ENCODE measurements at regions not wholly inside any gene's neighbourhood (a gene's known extent, or its start where the extent isn't known, plus 50 kb on each side); places are given as distances from the start of the nearest gene placed in this dataset.

GRCh38 chr2:205905576-205905975 lies 180.4 kb downstream of the INO80D start:
- no peak overlapping the region for H3K27ac ChIP-seq (ENCODE audit: low read depth in 2 of 2, low read length in 2 of 2)
- H3K27me3 ChIP-seq (ENCODE audit: control insufficient read depth, insufficient read depth, low read length): no peaks in the 10 kb centered on the region
- FAIRE-seq (no peak), DNase-seq (peak in 2 of 5 donors; percentile 60 to 66)
- intact Hi-C loops (cut with DNase I): no loop called here
- H3K9me3 ChIP-seq (ENCODE audit: control insufficient read depth in 2 of 3, insufficient read depth in 1 of 3, low read length in 3 of 3): no peaks in the 10 kb centered on the region
- no peak overlapping the region for H3K9ac ChIP-seq (ENCODE audit: low read length in 3 of 3)
- no peaks in the 10 kb centered on the region for H3K4me1 ChIP-seq (ENCODE audit: control insufficient read depth in 2 of 3, insufficient read depth in 2 of 3, low read depth in 1 of 3, low read length in 3 of 3)
- H3K36me3 ChIP-seq (ENCODE audit: control insufficient read depth in 2 of 3, insufficient read depth in 3 of 3, low read length in 3 of 3): no peaks in the 10 kb centered on the region
- TF ChIP-seq CTCF (IDR thresholded peaks at IDR 0.05; ENCODE audit: borderline replicate concordance, extremely low read depth, insufficient read depth): no peak
- no peak overlapping the region for H3K4me3 ChIP-seq (ENCODE audit: low read length in 3 of 3)

GRCh38 chr2:205904873-205905272 lies 181.1 kb downstream of the INO80D start:
- Histone ChIP-seq H3K27me3 (ENCODE audit: control insufficient read depth, insufficient read depth, low read length) (no peaks in the 10 kb centered on the region), H3K4me1 (ENCODE audit: control insufficient read depth in 2 of 3, insufficient read depth in 2 of 3, low read depth in 1 of 3, low read length in 3 of 3) (no peaks in the 10 kb centered on the region), H3K9ac (ENCODE audit: low read length in 3 of 3) (no peak overlapping the region), H3K4me3 (ENCODE audit: low read length in 3 of 3) (no peak overlapping the region), H3K9me3 (ENCODE audit: control insufficient read depth in 2 of 3, insufficient read depth in 1 of 3, low read length in 3 of 3) (no peaks in the 10 kb centered on the region), H3K36me3 (ENCODE audit: control insufficient read depth in 2 of 3, insufficient read depth in 3 of 3, low read length in 3 of 3) (no peaks in the 10 kb centered on the region), H3K27ac (ENCODE audit: low read depth in 2 of 2, low read length in 2 of 2) (no peak overlapping the region)
- intact Hi-C loops (cut with DNase I): no loop called here
- TF ChIP-seq CTCF (IDR thresholded peaks at IDR 0.05; ENCODE audit: borderline replicate concordance, extremely low read depth, insufficient read depth): no peak
- FAIRE-seq: no peak
- DNase-seq: no peak

GRCh38 chr2:205903549-205904129 lies 182.3 kb downstream of the INO80D start:
- Histone ChIP-seq H3K9ac (ENCODE audit: low read length in 3 of 3) (no peak overlapping the region), H3K4me1 (ENCODE audit: control insufficient read depth in 2 of 3, insufficient read depth in 2 of 3, low read depth in 1 of 3, low read length in 3 of 3) (no peaks in the 10 kb centered on the region), H3K27ac (ENCODE audit: low read depth in 2 of 2, low read length in 2 of 2) (no peak overlapping the region), H3K27me3 (ENCODE audit: control insufficient read depth, insufficient read depth, low read length) (no peaks in the 10 kb centered on the region), H3K4me3 (ENCODE audit: low read length in 3 of 3) (no peak overlapping the region), H3K36me3 (ENCODE audit: control insufficient read depth in 2 of 3, insufficient read depth in 3 of 3, low read length in 3 of 3) (no peaks in the 10 kb centered on the region), H3K9me3 (ENCODE audit: control insufficient read depth in 2 of 3, insufficient read depth in 1 of 3, low read length in 3 of 3) (peaks cover 0 to 2% (median 0%) of the 10 kb centered on the region in 3 donors)
- FAIRE-seq (no peak), DNase-seq (peak in 2 of 5 donors; percentile 22 to 45)
- intact Hi-C loops (cut with DNase I): no loop called here
- TF ChIP-seq CTCF (IDR thresholded peaks at IDR 0.05; ENCODE audit: borderline replicate concordance, extremely low read depth, insufficient read depth): peak; percentile 46

- H3K9me3 ChIP-seq (ENCODE audit: control insufficient read depth in 2 of 3, insufficient read depth in 1 of 3, low read length in 3 of 3): peaks cover 0 to 2% (median 0%) of the 10 kb centered on the region in 3 donors
- FAIRE-seq: no peak
- H3K27me3 ChIP-seq (ENCODE audit: control insufficient read depth, insufficient read depth, low read length): no peaks in the 10 kb centered on the region
- TF ChIP-seq CTCF (IDR thresholded peaks at IDR 0.05; ENCODE audit: borderline replicate concordance, extremely low read depth, insufficient read depth): no peak
- H3K9ac ChIP-seq (ENCODE audit: low read length in 3 of 3): no peak overlapping the region
- H3K4me1 ChIP-seq (ENCODE audit: control insufficient read depth in 2 of 3, insufficient read depth in 2 of 3, low read depth in 1 of 3, low read length in 3 of 3): no peaks in the 10 kb centered on the region
- DNase-seq: no peak
- intact Hi-C loops (cut with DNase I): no loop called here
- H3K36me3 ChIP-seq (ENCODE audit: control insufficient read depth in 2 of 3, insufficient read depth in 3 of 3, low read length in 3 of 3): no peaks in the 10 kb centered on the region
- H3K27ac ChIP-seq (ENCODE audit: low read depth in 2 of 2, low read length in 2 of 2): no peak overlapping the region
- no peak overlapping the region for H3K4me3 ChIP-seq (ENCODE audit: low read length in 3 of 3)
Measured at GRCh38 chr2:205902900-205903237, 183.1 kb downstream of the INO80D start.
